ENCODE measurements at regions not wholly inside any gene's neighbourhood (a gene's known extent, or its start where the extent isn't known, plus 50 kb on each side); places are given as distances from the start of the nearest gene placed in this dataset.

- ChIA-PET CTCF (no interaction called here), POLR2A (ENCODE audit: low non-redundant PET) (no interaction called here)
- peaks cover 5% of the 10 kb centered on the region for H3K4me1 ChIP-seq (ENCODE audit: insufficient read depth, low read length, poor library complexity, severe bottlenecking)
- DNase-seq (ENCODE audit: low spot score): no peak
- no TSS peak for BruUV-seq (replicated peaks)
- no peaks in the 10 kb centered on the region for H3K9me3 ChIP-seq (ENCODE audit: low read depth, low read length, poor library complexity, severe bottlenecking)
- H3K36me3 ChIP-seq (ENCODE audit: insufficient read depth, low read length, poor library complexity, severe bottlenecking): no peaks in the 10 kb centered on the region
- no peaks in the 10 kb centered on the region for H3K27me3 ChIP-seq (replicated peaks; ENCODE audit: insufficient read depth, low read depth, low read length, poor library complexity)
- TF ChIP-seq EZH2 (IDR thresholded peaks at IDR 0.05; ENCODE audit: borderline replicate concordance, low read depth, low read length, poor library complexity, severe bottlenecking): no peak
- TF ChIP-seq CTCF (conservative IDR thresholded peaks at IDR 0.05; ENCODE audit: low read depth, low read length): no peak
- no peak overlapping the region for H3K4me3 ChIP-seq (ENCODE audit: low read depth, low read length, poor library complexity, severe bottlenecking)
- intact Hi-C loops (cut with micrococcal nuclease; ENCODE audit: unreplicated experiment): no loop called here
- no peak overlapping the region for H3K27ac ChIP-seq (ENCODE audit: low read depth, low read length, poor library complexity, severe bottlenecking)
Observed at GRCh38 chr12:3357950-3358525, 133.0 kb upstream of the PRMT8 start.

- no peaks in the 10 kb centered on the region for H3K36me3 ChIP-seq (ENCODE audit: insufficient read depth, low read length, poor library complexity, severe bottlenecking)
- no peak overlapping the region for H3K27ac ChIP-seq (ENCODE audit: low read depth, low read length, poor library complexity, severe bottlenecking)
- TF ChIP-seq EZH2 (IDR thresholded peaks at IDR 0.05; ENCODE audit: borderline replicate concordance, low read depth, low read length, poor library complexity, severe bottlenecking) (no peak), CTCF (conservative IDR thresholded peaks at IDR 0.05; ENCODE audit: low read depth, low read length) (no peak)
- DNase-seq (ENCODE audit: low spot score): no peak
- peaks cover 4% of the 10 kb centered on the region for H3K27me3 ChIP-seq (replicated peaks; ENCODE audit: insufficient read depth, low read depth, low read length, poor library complexity)
- H3K4me3 ChIP-seq (ENCODE audit: low read depth, low read length, poor library complexity, severe bottlenecking): no peak overlapping the region
- H3K4me1 ChIP-seq (ENCODE audit: insufficient read depth, low read length, poor library complexity, severe bottlenecking): peaks cover 5% of the 10 kb centered on the region
- intact Hi-C loops (cut with micrococcal nuclease; ENCODE audit: unreplicated experiment): no loop called here
- ChIA-PET CTCF (no interaction called here), POLR2A (ENCODE audit: low non-redundant PET) (no interaction called here)
- BruUV-seq (replicated peaks): no TSS peak
- no peaks in the 10 kb centered on the region for H3K9me3 ChIP-seq (ENCODE audit: low read depth, low read length, poor library complexity, severe bottlenecking)
Observed at GRCh38 chr12:3359478-3359877, 131.5 kb upstream of the PRMT8 start.

- TF ChIP-seq EZH2 (IDR thresholded peaks at IDR 0.05; ENCODE audit: borderline replicate concordance, low read depth, low read length, poor library complexity, severe bottlenecking) (no peak), CTCF (conservative IDR thresholded peaks at IDR 0.05; ENCODE audit: low read depth, low read length) (no peak)
- CTCF ChIA-PET: no interaction called here
- H3K27ac ChIP-seq (ENCODE audit: low read depth, low read length, poor library complexity, severe bottlenecking): no peak overlapping the region
- POLR2A ChIA-PET (ENCODE audit: low non-redundant PET): no interaction called here
- BruUV-seq (replicated peaks): no TSS peak
- no peaks in the 10 kb centered on the region for H3K4me1 ChIP-seq (ENCODE audit: insufficient read depth, low read length, poor library complexity, severe bottlenecking)
- no peak for DNase-seq (ENCODE audit: low spot score)
- H3K36me3 ChIP-seq (ENCODE audit: insufficient read depth, low read length, poor library complexity, severe bottlenecking): no peaks in the 10 kb centered on the region
- H3K27me3 ChIP-seq (replicated peaks; ENCODE audit: insufficient read depth, low read depth, low read length, poor library complexity): peaks cover 15% of the 10 kb centered on the region
- no peak overlapping the region for H3K4me3 ChIP-seq (ENCODE audit: low read depth, low read length, poor library complexity, severe bottlenecking)
- no peaks in the 10 kb centered on the region for H3K9me3 ChIP-seq (ENCODE audit: low read depth, low read length, poor library complexity, severe bottlenecking)
- intact Hi-C loops (cut with micrococcal nuclease; ENCODE audit: unreplicated experiment): no loop called here
Observed at GRCh38 chr12:3361146-3361545, 129.9 kb upstream of the PRMT8 start.

All from A673 (cell line).